GM21529 (cell line): ENCODE measurements at regions not wholly inside any gene's neighbourhood (a gene's known extent, or its start where the extent isn't known, plus 50 kb on each side); places are given as distances from the start of the nearest gene placed in this dataset.
"Not testable (repeated sequence)": the region's sequence is repeated elsewhere in the genome, so short reads cannot be mapped to it uniquely, and the experiment has no call there.

Experiments
- ATAC-seq: cut with Tn5 transposase; IDR thresholded peaks from one replicate; pipeline ENCODE4 v1.9.1; 2021; ENCODE audit not compliant: unreplicated experiment

- ATAC-seq, result no peak
These were observed 84.0 kb upstream of the COG2 start for GRCh38 chr1:230558324-230558723.

DNA sequence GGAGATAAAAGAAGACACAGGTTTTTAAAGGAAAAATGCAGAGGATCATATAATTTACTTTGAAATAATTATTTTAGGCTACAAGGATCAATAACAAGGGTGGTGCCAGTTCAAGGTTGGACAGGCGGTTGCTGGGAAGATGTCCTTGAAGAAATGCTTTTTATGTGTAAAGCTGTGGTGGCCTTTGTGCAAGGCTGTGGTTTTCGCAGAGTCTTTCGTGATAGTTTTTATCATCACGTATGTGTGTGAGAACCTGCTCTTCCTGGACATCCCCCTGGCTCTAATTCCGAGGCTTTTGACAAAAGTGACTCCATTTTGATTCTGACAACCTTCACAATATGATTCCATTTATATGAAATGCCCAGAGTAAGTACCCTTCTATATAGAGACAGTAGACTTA, 85.8 kb upstream of the COG2 start:
- no peak for ATAC-seq

DNA sequence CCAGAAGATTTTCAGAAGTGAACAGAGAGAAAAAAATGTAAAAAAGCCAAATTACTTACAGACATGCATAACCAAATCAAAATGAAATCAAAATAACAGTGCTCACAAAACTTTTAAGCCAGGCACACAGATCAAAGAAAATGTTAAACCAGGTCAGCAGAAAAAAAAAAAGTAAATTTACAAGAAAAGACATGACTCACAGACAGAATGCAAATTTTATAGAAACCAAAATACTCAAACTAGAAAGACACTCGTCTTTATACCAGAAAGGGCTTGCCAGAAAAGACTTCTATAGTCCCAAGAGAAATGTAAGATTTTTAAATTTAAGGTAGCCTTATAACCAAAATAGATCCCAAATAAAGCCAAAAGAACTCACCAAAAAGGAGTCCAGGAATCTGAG, 86.5 kb upstream of the COG2 start:
- no peak for ATAC-seq

DNA sequence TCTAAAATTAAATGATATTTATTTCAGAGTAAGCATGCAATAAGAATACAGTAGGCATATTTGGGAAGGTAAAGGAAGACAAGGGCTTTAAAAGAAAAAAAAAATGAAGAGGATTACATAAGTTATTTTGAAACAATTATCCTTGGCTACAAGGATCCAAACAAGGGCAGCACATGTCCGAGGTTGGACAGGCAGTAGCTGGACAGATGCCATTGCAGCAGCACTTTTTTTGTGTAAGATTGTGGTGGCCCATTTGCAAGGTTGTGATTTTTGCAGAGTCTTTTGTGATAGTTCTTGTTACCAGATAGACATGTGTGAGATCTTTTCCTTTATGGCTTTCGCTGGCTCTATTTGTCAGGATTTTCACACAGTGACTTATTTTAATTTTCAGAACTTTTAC, 89.4 kb upstream of the COG2 start:
- ATAC-seq, result no peak

GRCh38 chr1:230550945-230551344, 91.3 kb upstream of the COG2 start:
- not testable (repeated sequence) for ATAC-seq

GRCh38 chr1:230550428-230550827, 91.9 kb upstream of the COG2 start:
- no peak for ATAC-seq

GRCh38 chr1:230549625-230550024, 92.7 kb upstream of the COG2 start:
- ATAC-seq, result no peak

GRCh38 chr1:230548997-230549396, 93.3 kb upstream of the COG2 start:
- ATAC-seq, result no peak

DNA sequence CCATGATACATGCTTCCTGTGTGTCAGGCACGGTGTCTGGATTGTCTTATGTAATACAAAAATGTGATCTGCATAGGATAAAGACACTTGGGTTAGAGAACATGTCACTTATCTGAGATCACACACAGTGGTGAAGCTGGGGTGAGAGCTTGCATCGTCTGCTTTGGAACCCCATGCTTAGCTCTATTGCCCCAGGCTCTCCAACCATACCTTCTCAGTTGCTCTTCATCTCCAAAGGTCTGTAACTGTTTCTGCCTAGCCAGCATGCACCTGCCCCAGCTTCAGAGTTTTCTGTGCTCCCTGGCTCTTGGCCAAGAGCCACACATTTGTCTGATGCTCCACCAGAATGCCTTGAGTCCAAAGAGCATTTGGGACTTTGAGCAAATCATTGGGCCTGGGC, 93.9 kb upstream of the COG2 start:
- ATAC-seq, result no peak

GRCh38 chr1:230545181-230545580, 97.1 kb upstream of the COG2 start:
- no peak for ATAC-seq

DNA sequence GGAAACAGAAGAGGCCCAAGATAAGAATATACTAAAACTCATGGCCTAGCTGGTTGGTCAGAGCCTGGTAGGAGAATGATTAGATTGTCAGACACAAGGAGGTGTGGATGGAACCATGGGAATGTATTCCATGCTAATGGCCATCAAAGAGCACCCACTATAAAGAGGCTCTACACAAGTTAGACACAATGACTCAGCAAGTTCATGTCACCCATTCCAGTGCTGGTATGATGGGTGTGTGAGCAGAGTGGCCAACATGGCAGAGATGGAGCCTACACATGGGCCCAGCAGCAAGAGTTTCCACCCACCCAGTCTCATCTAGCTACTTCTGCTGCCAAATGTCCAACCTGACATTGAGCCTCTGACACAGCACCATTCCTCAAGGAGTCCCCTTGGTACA, 97.5 kb upstream of the COG2 start:
- no peak for ATAC-seq

- no peak for ATAC-seq
These were observed 99.2 kb upstream of the COG2 start for GRCh38 chr1:230543085-230543484.

GRCh38 chr1:230542681-230543080, 99.6 kb upstream of the COG2 start:
- ATAC-seq, result no peak

- no peak for ATAC-seq
These were observed 100.2 kb upstream of the COG2 start for GRCh38 chr1:230542054-230542453.

DNA sequence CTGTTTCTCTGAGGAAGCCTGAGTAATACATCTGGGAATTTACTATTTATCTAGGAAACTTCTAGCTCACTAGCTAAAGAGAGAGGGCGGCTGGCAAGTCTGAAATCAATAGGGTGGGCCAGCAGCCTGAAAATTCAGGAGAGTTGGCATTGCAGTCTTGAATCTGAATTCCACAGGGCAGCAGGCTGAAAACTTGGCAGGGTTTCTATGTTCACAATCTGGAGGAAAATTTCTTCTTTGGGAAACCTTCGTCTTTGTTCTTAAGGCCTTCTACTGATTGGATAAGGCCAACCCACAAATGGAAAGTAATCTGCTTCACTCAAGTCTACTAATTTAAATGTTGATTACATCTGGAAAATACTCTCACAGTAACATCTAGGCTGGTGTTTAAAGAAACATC, 101.0 kb upstream of the COG2 start:
- ATAC-seq, result no peak

- ATAC-seq, result no peak
These were observed 101.7 kb upstream of the COG2 start for GRCh38 chr1:230540421-230541155.

DNA sequence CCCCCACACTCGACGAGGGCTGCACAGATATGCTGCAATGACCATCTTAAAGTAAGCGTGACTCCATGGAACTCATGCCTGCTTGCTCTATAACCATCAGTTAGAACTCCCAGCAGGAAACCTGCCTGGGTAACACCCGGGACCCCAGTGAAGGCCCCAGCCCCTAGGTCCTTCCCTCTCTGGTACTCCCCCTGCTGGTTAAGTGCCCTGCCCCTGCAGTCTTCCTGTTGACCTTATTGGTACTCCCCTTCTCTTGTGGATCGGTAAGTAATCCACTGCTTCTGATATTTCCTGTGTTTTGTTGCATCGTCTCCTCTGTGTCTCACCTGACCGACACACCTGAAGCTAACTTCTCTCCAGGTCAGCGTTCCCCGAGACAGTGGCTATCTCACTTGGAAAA, 104.8 kb upstream of the COG2 start:
- no peak for ATAC-seq

DNA sequence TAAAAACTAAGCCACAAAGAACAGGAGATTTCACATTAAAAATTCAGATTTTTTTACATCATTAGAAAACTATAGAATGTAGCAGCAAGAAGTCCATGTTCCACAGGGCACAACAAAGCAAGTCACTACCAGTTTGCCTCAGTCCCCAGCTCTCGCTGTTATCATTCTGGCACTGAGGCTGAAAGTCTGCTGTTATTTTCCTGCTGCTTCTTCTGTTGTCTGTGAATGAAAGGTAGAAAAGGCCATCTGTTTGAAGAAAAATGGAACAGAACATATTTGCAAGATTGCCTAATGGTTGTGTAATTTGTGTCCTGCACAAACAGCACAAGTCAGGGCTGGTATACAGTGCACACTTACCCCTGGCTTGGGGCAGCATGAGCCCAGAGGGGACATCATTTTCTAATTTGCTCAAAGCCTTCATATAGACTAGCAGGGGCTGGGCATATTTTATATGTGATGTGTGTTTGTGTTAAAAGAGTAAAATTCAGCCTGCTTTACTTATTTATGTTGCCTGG, 105.6 kb upstream of the COG2 start:
- ATAC-seq, result no peak

DNA sequence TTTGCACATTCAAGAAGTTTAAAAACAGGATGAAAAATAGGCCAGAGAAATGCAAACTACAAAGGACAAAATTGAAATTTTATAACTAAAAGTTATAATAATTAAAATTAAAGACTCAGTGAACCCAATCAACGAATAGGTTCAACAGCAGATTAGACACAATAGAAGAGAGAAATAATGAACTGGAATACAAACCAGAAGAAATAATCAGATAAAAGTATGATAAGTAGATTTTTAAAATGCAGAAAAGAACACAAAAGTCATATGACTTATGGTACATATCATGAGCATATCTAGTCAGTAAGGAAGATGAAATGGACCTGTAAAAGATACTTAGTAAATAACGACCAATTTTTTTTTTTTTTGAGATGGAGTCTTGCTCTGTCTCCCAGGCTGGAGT, 108.1 kb upstream of the COG2 start:
- ATAC-seq, result no peak

DNA sequence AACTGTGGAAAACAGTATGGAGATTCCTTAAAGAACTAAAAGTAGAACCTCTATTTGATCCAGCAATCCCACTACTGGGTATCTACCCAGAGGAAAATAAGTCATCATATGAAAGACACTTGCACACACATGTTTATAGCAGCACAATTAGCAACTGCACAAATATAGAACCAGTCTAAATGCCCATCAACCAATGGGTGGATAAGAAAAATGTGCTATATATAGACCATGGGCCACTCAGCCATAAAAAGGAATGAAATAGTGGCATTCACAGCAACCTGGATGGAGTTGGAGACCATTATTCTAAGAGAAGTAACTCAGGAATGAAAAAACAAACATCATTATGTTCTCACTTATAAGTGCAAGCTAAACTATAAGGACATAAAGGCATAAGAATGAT, 105.0 kb upstream of the PGBD5 start:
- ATAC-seq, result no peak

GRCh38 chr1:230519246-230519645, 93.1 kb upstream of the PGBD5 start:
- no peak for ATAC-seq

- no peak for ATAC-seq
These were observed 92.4 kb upstream of the PGBD5 start for GRCh38 chr1:230518511-230518910.

GRCh38 chr1:230517786-230518185, 91.7 kb upstream of the PGBD5 start:
- ATAC-seq, result no peak
